Keratinocyte (primary cell): ENCODE measurements at regions not wholly inside any gene's neighbourhood (a gene's known extent, or its start where the extent isn't known, plus 50 kb on each side); places are given as distances from the start of the nearest gene placed in this dataset.

Source experiments
- DNase-seq: peaks from one replicate; pipeline ENCODE4 v3.0.0-alpha.2; 2011; ENCODE audit warnings: low read depth, missing footprints, low spot score
- FAIRE-seq: peaks from 2 replicates; lab custom pipeline; 2011; peaks lifted over from hg19 to GRCh38; lab: Jason Lieb, UNC
- H2AFZ ChIP-seq: 2 replicates; pipeline ENCODE4 v1.6.0; 2012; ENCODE audit warnings: low read length, control low read depth, inconsistent platforms; ENCODE audit not compliant: control insufficient read depth
- H3K27ac ChIP-seq: 2 replicates; pipeline ENCODE4 v1.5.1; 2011; ENCODE audit warnings: low read length; ENCODE audit not compliant: control insufficient read depth, insufficient read depth
- H3K27me3 ChIP-seq: 3 replicates; pipeline ENCODE4 v1.6.0; 2011; ENCODE audit warnings: low read length; ENCODE audit not compliant: control insufficient read depth, insufficient read depth; ENCODE audit errors: extremely low read depth
- H3K36me3 ChIP-seq, 2 experiments: 2 replicates in 1 of 2; 3 replicates in 1 of 2; pipeline ENCODE4 v1.5.1; 2011; ENCODE audit warnings: low read length in 2 of 2, mild to moderate bottlenecking in 1 of 2; ENCODE audit not compliant: control insufficient read depth in 2 of 2, insufficient read depth in 2 of 2; ENCODE audit errors: extremely low read depth in 1 of 2
- H3K4me1 ChIP-seq: 3 replicates; pipeline ENCODE4 v1.5.1; 2011; ENCODE audit warnings: low read length; ENCODE audit not compliant: control insufficient read depth, insufficient read depth; ENCODE audit errors: extremely low read depth
- H3K4me2 ChIP-seq: 3 replicates; pipeline ENCODE4 v1.6.0; 2011; ENCODE audit warnings: low read depth, low read length; ENCODE audit not compliant: control insufficient read depth, insufficient read depth; ENCODE audit errors: extremely low read depth
- H3K4me3 ChIP-seq, 3 experiments: fragments of 200-600 bp in 1 of 3; sonication (generic) in 1 of 3; 2 replicates in 2 of 3; 3 replicates in 1 of 3; pipeline ENCODE4 v1.5.1; 2011 to 2016; ENCODE audit warnings: low read length in 3 of 3, mild to moderate bottlenecking in 3 of 3, control low read depth in 2 of 3, inconsistent platforms in 1 of 3, low read depth in 1 of 3, mixed read lengths in 1 of 3, mixed run types in 1 of 3, moderate library complexity in 1 of 3; ENCODE audit not compliant: control insufficient read depth in 2 of 3, insufficient read depth in 2 of 3; ENCODE audit errors: extremely low read depth in 1 of 3
- H3K79me2 ChIP-seq: 2 replicates; pipeline ENCODE4 v1.6.0; 2012; ENCODE audit warnings: low read length; ENCODE audit not compliant: control insufficient read depth, insufficient read depth
- H3K9ac ChIP-seq: 3 replicates; pipeline ENCODE4 v1.6.0; 2011; ENCODE audit warnings: low read length; ENCODE audit not compliant: control insufficient read depth, insufficient read depth; ENCODE audit errors: extremely low read depth
- H3K9me1 ChIP-seq: 3 replicates; pipeline ENCODE4 v1.6.0; 2011; ENCODE audit warnings: low read length; ENCODE audit not compliant: control insufficient read depth, insufficient read depth; ENCODE audit errors: extremely low read depth
- H3K9me3 ChIP-seq: 2 replicates; pipeline ENCODE4 v1.5.1; 2012; ENCODE audit warnings: low read depth, low read length; ENCODE audit not compliant: control insufficient read depth
- H4K20me1 ChIP-seq: 3 replicates; pipeline ENCODE4 v1.6.0; 2011; ENCODE audit warnings: low read length; ENCODE audit not compliant: control insufficient read depth, insufficient read depth; ENCODE audit errors: extremely low read depth
- CTCF ChIP-seq, 3 experiments: IDR thresholded peaks in 1 of 3; conservative IDR thresholded peaks in 1 of 3; optimal IDR thresholded peaks in 1 of 3; 2 replicates in 2 of 3; 3 replicates in 1 of 3; pipeline versions ENCODE3 to v1.5.1; 2011; ENCODE audit warnings: low read length in 3 of 3, mild to moderate bottlenecking in 3 of 3, moderate library complexity in 2 of 3, control low read depth in 1 of 3, inconsistent platforms in 1 of 3; ENCODE audit not compliant: insufficient read depth in 2 of 3; ENCODE audit errors: extremely low read depth in 1 of 3
- EZH2 ChIP-seq: IDR thresholded peaks from one replicate; pipeline ENCODE4 v1.6.1; 2012; ENCODE audit warnings: inconsistent platforms, mild to moderate bottlenecking, low read length, moderate library complexity
- dilution Hi-C: fragments of 300-500 bp; cut with MboI; formaldehyde crosslinking; loops from one replicate; pipeline ENCODE4 v1.7.0; 2020; ENCODE audit warnings: low sequenced_read_pairs; ENCODE audit not compliant: extremely low pct_ligation_motif_present

GRCh38 chr22:44605486-44605885, 96.5 kb upstream of the PRR5 start:
- peaks cover 13% of the 10 kb centered on the region for H3K27me3 ChIP-seq

GRCh38 chr22:44604991-44605390, 97.0 kb upstream of the PRR5 start:
- H2AFZ ChIP-seq, result no peak overlapping the region
- FAIRE-seq, result no peak
- DNase-seq, result no peak
- peaks cover 13% of the 10 kb centered on the region for H3K27me3 ChIP-seq
- H3K9me3 ChIP-seq, result peaks cover 2% of the 10 kb centered on the region
- H3K9ac ChIP-seq, result no peak overlapping the region
- H4K20me1 ChIP-seq, result no peaks in the 10 kb centered on the region
- H3K9me1 ChIP-seq, result no peaks in the 10 kb centered on the region
- H3K79me2 ChIP-seq, result no peaks in the 10 kb centered on the region
- no peak for TF ChIP-seq CTCF (optimal IDR thresholded peaks at IDR 0.05 in 1 of 3, IDR thresholded peaks at IDR 0.05 in 1 of 3, conservative IDR thresholded peaks at IDR 0.05 in 1 of 3; ENCODE audit: extremely low read depth in 1 of 3, insufficient read depth in 2 of 3, low read length in 3 of 3)
- TF ChIP-seq EZH2, result no peak
- no peak overlapping the region for H3K4me3 ChIP-seq
- dilution Hi-C loops, result no loop called here
- no peaks in the 10 kb centered on the region for H3K36me3 ChIP-seq
- no peaks in the 10 kb centered on the region for H3K4me1 ChIP-seq
- no peak overlapping the region for H3K27ac ChIP-seq
- H3K4me2 ChIP-seq, result no peak overlapping the region

More at GRCh38 chr22:44605486-44605885, 96.5 kb upstream of the PRR5 start:
- FAIRE-seq (no peak), DNase-seq (no peak)
- Histone ChIP-seq H2AFZ (no peak overlapping the region), H3K4me2 (no peak overlapping the region), H3K9me1 (no peaks in the 10 kb centered on the region), H3K27ac (no peak overlapping the region), H3K4me3 (no peak overlapping the region), H4K20me1 (no peaks in the 10 kb centered on the region), H3K9me3 (peaks cover 2% of the 10 kb centered on the region), H3K9ac (no peak overlapping the region), H3K4me1 (no peaks in the 10 kb centered on the region), H3K79me2 (no peaks in the 10 kb centered on the region), H3K36me3 (no peaks in the 10 kb centered on the region)
- TF ChIP-seq CTCF (optimal IDR thresholded peaks at IDR 0.05 in 1 of 3, IDR thresholded peaks at IDR 0.05 in 1 of 3, conservative IDR thresholded peaks at IDR 0.05 in 1 of 3; ENCODE audit: extremely low read depth in 1 of 3, insufficient read depth in 2 of 3, low read length in 3 of 3), result no peak
- TF ChIP-seq EZH2, result no peak
- dilution Hi-C loops, result no loop called here
